HEK293T (cell line): ENCODE measurements at regions not wholly inside any gene's neighbourhood (a gene's known extent, or its start where the extent isn't known, plus 50 kb on each side); places are given as distances from the start of the nearest gene placed in this dataset.

Experiments used
- CTCF ChIA-PET: fragments of 350-600 bp; formaldehyde crosslinking; extraction: SDS; loops from one replicate; lab custom pipeline; 2021; ENCODE audit warnings: antibody characterized with exemption, inconsistent platforms; lab: Yijun Ruan, JAX
- POLR2A ChIA-PET: fragments of 350-600 bp; formaldehyde crosslinking; extraction: SDS; loops from one replicate; lab custom pipeline; 2020; ENCODE audit warnings: antibody characterized with exemption, inconsistent platforms; lab: Yijun Ruan, JAX
- DNase-seq: peaks from one replicate; pipeline ENCODE4 v3.0.0; 2012; ENCODE audit warnings: mixed read lengths; ENCODE audit errors: extremely low spot score
- ARNT ChIP-seq: fragments of 450-650 bp; IDR thresholded peaks from 2 replicates; pipeline ENCODE4 v1.6.1; 2017; ENCODE audit warnings: mild to moderate bottlenecking
- BHLHE40 ChIP-seq: fragments of 450-650 bp; IDR thresholded peaks from 2 replicates; pipeline ENCODE4 v1.6.1; 2016; ENCODE audit warnings: mild to moderate bottlenecking, moderate library complexity, borderline replicate concordance
- CTBP1 ChIP-seq: fragments of 450-650 bp; IDR thresholded peaks from 2 replicates; pipeline ENCODE4 v1.6.1; 2016; ENCODE audit warnings: borderline replicate concordance
- ELF4 ChIP-seq: fragments of 450-650 bp; IDR thresholded peaks from 2 replicates; pipeline ENCODE4 v1.6.1; 2017; ENCODE audit warnings: antibody characterized with exemption
- FOXA1 ChIP-seq: fragments of 450-650 bp; IDR thresholded peaks from 2 replicates; pipeline ENCODE4 v1.6.1; 2016; ENCODE audit warnings: mild to moderate bottlenecking
- FOXK2 ChIP-seq: fragments of 450-650 bp; IDR thresholded peaks from 2 replicates; pipeline ENCODE4 v1.6.1; 2016; ENCODE audit warnings: mild to moderate bottlenecking
- FOXM1 ChIP-seq: fragments of 450-650 bp; IDR thresholded peaks from 2 replicates; pipeline ENCODE4 v1.6.1; 2017; ENCODE audit warnings: mild to moderate bottlenecking, borderline replicate concordance
- HDGF ChIP-seq: fragments of 450-650 bp; IDR thresholded peaks from 2 replicates; pipeline ENCODE4 v1.6.1; 2017; ENCODE audit warnings: antibody characterized with exemption, borderline replicate concordance
- L3MBTL2 ChIP-seq: fragments of 450-650 bp; conservative IDR thresholded peaks from 2 replicates; pipeline ENCODE4 v1.6.1; 2016; ENCODE audit warnings: mild to moderate bottlenecking
- LEF1 ChIP-seq: fragments of 450-650 bp; IDR thresholded peaks from 2 replicates; pipeline ENCODE4 v1.6.1; 2017; ENCODE audit warnings: mild to moderate bottlenecking, borderline replicate concordance
- NFRKB ChIP-seq: fragments of 450-650 bp; IDR thresholded peaks from 2 replicates; pipeline ENCODE4 v1.6.1; 2016; ENCODE audit warnings: mild to moderate bottlenecking, moderate library complexity
- PKNOX1 ChIP-seq: fragments of 450-650 bp; IDR thresholded peaks from 2 replicates; pipeline ENCODE4 v1.6.1; 2016
- SP1 ChIP-seq: fragments of 450-650 bp; IDR thresholded peaks from 2 replicates; pipeline ENCODE4 v1.6.1; 2017
- SUZ12 ChIP-seq: fragments of 450-650 bp; IDR thresholded peaks from 2 replicates; pipeline ENCODE4 v1.6.1; 2016; ENCODE audit warnings: mild to moderate bottlenecking
- TARDBP ChIP-seq: fragments of 450-650 bp; IDR thresholded peaks from 2 replicates; pipeline ENCODE4 v1.6.1; 2016
- ZNF384 ChIP-seq: fragments of 450-650 bp; IDR thresholded peaks from 2 replicates; pipeline ENCODE4 v1.6.1; 2016

DNA sequence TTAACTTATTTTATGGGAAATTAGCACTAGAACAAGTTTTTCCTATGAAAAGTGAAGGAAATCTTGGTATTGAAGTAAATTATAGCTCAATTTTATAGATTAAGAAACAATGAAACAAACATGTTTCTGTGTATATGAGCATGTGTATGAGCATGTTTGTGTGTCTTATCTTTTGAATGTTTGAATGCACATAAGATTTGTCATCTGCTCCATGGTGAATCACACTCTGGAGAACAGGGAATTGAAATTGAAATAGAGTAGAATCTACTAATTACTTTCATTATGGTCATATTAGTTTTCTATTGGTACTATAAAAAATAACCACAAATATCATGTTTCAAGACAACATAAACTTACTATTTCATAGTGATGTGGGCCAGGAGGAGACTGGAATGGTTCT lies 646.6 kb downstream of the OTOL1 start:
- POLR2A ChIA-PET: no interaction called here
- TF ChIP-seq FOXM1 (no peak), HDGF (no peak), ZNF384 (no peak), ARNT (no peak), SP1 (no peak), ELF4 (no peak), TARDBP (no peak), CTBP1 (no peak), FOXA1 (no peak), LEF1 (no peak), PKNOX1 (no peak), BHLHE40 (no peak), NFRKB (no peak), FOXK2 (no peak), SUZ12 (no peak), L3MBTL2 (no peak)
- CTCF ChIA-PET: no interaction called here
- no peak for DNase-seq

GRCh38 chr3:162147996-162148395 lies 651.4 kb downstream of the OTOL1 start:
- TF ChIP-seq PKNOX1 (no peak), FOXA1 (no peak), HDGF (no peak), NFRKB (no peak), FOXK2 (no peak), ARNT (no peak), CTBP1 (no peak), LEF1 (no peak), L3MBTL2 (no peak)
- ChIA-PET CTCF (no interaction called here), POLR2A (no interaction called here)
- no peak for DNase-seq

GRCh38 chr3:162150790-162151189 lies 654.2 kb downstream of the OTOL1 start:
- CTCF ChIA-PET: no interaction called here

GRCh38 chr3:162152636-162153035 lies 656.0 kb downstream of the OTOL1 start:
- CTCF ChIA-PET: no interaction called here
- POLR2A ChIA-PET: no interaction called here
- no peak for DNase-seq
- TF ChIP-seq SUZ12 (no peak), FOXA1 (no peak), HDGF (no peak), CTBP1 (no peak), FOXM1 (no peak), LEF1 (no peak), SP1 (no peak), FOXK2 (no peak), ARNT (no peak), TARDBP (no peak), BHLHE40 (no peak), PKNOX1 (no peak), L3MBTL2 (no peak), ELF4 (no peak), ZNF384 (no peak), NFRKB (no peak)

More at GRCh38 chr3:162150790-162151189, 654.2 kb downstream of the OTOL1 start:
- POLR2A ChIA-PET: no interaction called here
- no peak for TF ChIP-seq TARDBP
- TF ChIP-seq NFRKB: no peak
- no peak for TF ChIP-seq CTBP1
- no peak for TF ChIP-seq ZNF384
- no peak for TF ChIP-seq HDGF
- TF ChIP-seq LEF1: no peak
- no peak for TF ChIP-seq BHLHE40
- TF ChIP-seq FOXK2: no peak
- no peak for TF ChIP-seq FOXM1
- TF ChIP-seq ELF4: no peak
- no peak for TF ChIP-seq L3MBTL2
- no peak for TF ChIP-seq FOXA1
- no peak for TF ChIP-seq PKNOX1
- no peak for TF ChIP-seq ARNT
- TF ChIP-seq SUZ12: no peak
- no peak for TF ChIP-seq SP1
- no peak for DNase-seq

DNA sequence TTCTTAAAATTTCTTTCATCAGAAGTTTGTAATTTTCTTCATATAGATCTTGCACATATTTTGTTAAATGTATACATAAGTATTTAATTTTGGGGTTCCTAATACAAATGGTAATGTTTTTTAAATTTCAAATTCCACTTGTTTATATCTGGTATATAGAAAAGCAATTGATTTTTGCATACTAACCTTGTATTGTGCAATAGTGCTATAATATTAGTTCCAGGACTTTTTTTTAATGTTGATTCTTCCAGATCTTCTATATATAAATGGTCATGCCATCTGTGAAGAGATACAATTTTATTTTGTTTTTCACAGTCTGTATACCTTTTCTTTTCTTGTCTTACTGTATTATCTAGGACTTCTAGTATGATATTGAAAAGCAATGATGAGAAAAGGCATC lies 665.0 kb downstream of the OTOL1 start:
- TF ChIP-seq PKNOX1: no peak
- TF ChIP-seq SUZ12: no peak
- TF ChIP-seq HDGF: no peak
- TF ChIP-seq TARDBP: no peak
- no peak for TF ChIP-seq SP1
- TF ChIP-seq CTBP1: no peak
- TF ChIP-seq ELF4: no peak
- no peak for TF ChIP-seq FOXA1
- no peak for TF ChIP-seq L3MBTL2
- no peak for TF ChIP-seq LEF1
- TF ChIP-seq ARNT: no peak
- TF ChIP-seq FOXK2: no peak
- no peak for TF ChIP-seq NFRKB
- no peak for TF ChIP-seq ZNF384
- TF ChIP-seq BHLHE40: no peak
- ChIA-PET POLR2A (no interaction called here), CTCF (no interaction called here)
- DNase-seq: no peak
